RWPE2 (cell line): ENCODE measurements at regions not wholly inside any gene's neighbourhood (a gene's known extent, or its start where the extent isn't known, plus 50 kb on each side); places are given as distances from the start of the nearest gene placed in this dataset.

Experiments used
- ATAC-seq: fragments of 200-7000 bp; cut with Tn5 transposase; 3 replicates; pipeline ENCODE4 v1.9.1; 2021; ENCODE audit warnings: low read depth
- DNase-seq: peaks from one replicate; pipeline ENCODE4 v3.0.0-alpha.2; 2020; ENCODE audit warnings: low spot score
- H3K27ac ChIP-seq: fragments of 450-650 bp; 2 replicates; pipeline ENCODE4 v1.5.1; 2017; ENCODE audit warnings: mild to moderate bottlenecking; ENCODE audit not compliant: poor library complexity, severe bottlenecking
- H3K27me3 ChIP-seq: fragments of 250-450 bp; sonication (Bioruptor Pico); 2 replicates; pipeline ENCODE4 v1.5.1; 2021; ENCODE audit warnings: mild to moderate bottlenecking, moderate library complexity; ENCODE audit not compliant: insufficient read depth, poor library complexity, severe bottlenecking
- H3K36me3 ChIP-seq: fragments of 250-450 bp; sonication (Bioruptor Pico); 2 replicates; pipeline ENCODE4 v1.5.1; 2020; ENCODE audit warnings: low read depth, mild to moderate bottlenecking, moderate library complexity
- H3K4me1 ChIP-seq: fragments of 250-450 bp; sonication (Bioruptor Pico); 2 replicates; pipeline ENCODE4 v1.5.1; 2021; ENCODE audit warnings: mild to moderate bottlenecking, moderate library complexity; ENCODE audit not compliant: insufficient read depth, poor library complexity, severe bottlenecking
- H3K4me3 ChIP-seq: fragments of 250-450 bp; sonication (Bioruptor Pico); 2 replicates; pipeline ENCODE4 v1.5.1; 2021; ENCODE audit warnings: mild to moderate bottlenecking, moderate library complexity; ENCODE audit not compliant: severe bottlenecking
- H3K9me3 ChIP-seq: fragments of 250-450 bp; sonication (Bioruptor Pico); 2 replicates; pipeline ENCODE4 v1.5.1; 2021; ENCODE audit warnings: mild to moderate bottlenecking, moderate library complexity; ENCODE audit not compliant: severe bottlenecking
- CTCF ChIP-seq: fragments of 450-650 bp; IDR thresholded peaks from one replicate; pipeline ENCODE4 v1.5.1; 2017; ENCODE audit warnings: mild to moderate bottlenecking, moderate library complexity; ENCODE audit not compliant: poor library complexity, severe bottlenecking

- Histone ChIP-seq H3K4me3 (no peak overlapping the region), H3K27me3 (no peaks in the 10 kb centered on the region), H3K27ac (no peak overlapping the region), H3K36me3 (no peaks in the 10 kb centered on the region), H3K9me3 (no peaks in the 10 kb centered on the region), H3K4me1 (no peaks in the 10 kb centered on the region)
- no peak for TF ChIP-seq CTCF
- DNase-seq (no peak), ATAC-seq (no peak)
Measured at GRCh38 chr1:68372487-68372886, 77.3 kb downstream of the RPE65 start.

- DNase-seq (no peak), ATAC-seq (no peak)
- TF ChIP-seq CTCF = no peak
- H3K4me1 ChIP-seq = no peaks in the 10 kb centered on the region
- H3K4me3 ChIP-seq = no peak overlapping the region
- no peak overlapping the region for H3K27ac ChIP-seq
- no peaks in the 10 kb centered on the region for H3K36me3 ChIP-seq
- no peaks in the 10 kb centered on the region for H3K27me3 ChIP-seq
- no peaks in the 10 kb centered on the region for H3K9me3 ChIP-seq
Measured at GRCh38 chr1:68370101-68370915, 79.4 kb downstream of the RPE65 start.

GRCh38 chr1:68366572-68366971, 83.2 kb downstream of the RPE65 start:
- Histone ChIP-seq H3K36me3 (no peaks in the 10 kb centered on the region), H3K27ac (no peak overlapping the region), H3K27me3 (no peaks in the 10 kb centered on the region), H3K9me3 (no peaks in the 10 kb centered on the region), H3K4me1 (no peaks in the 10 kb centered on the region), H3K4me3 (no peak overlapping the region)
- no peak for ATAC-seq
- no peak for TF ChIP-seq CTCF
- no peak for DNase-seq

GRCh38 chr1:68365709-68366382, 83.9 kb downstream of the RPE65 start:
- ATAC-seq = no peak
- Histone ChIP-seq H3K9me3 (no peaks in the 10 kb centered on the region), H3K27me3 (no peaks in the 10 kb centered on the region), H3K36me3 (no peaks in the 10 kb centered on the region), H3K4me3 (no peak overlapping the region), H3K27ac (no peak overlapping the region), H3K4me1 (no peaks in the 10 kb centered on the region)
- DNase-seq = no peak
- no peak for TF ChIP-seq CTCF

GRCh38 chr1:68363339-68363738, 86.4 kb downstream of the RPE65 start:
- Histone ChIP-seq H3K27me3 (no peaks in the 10 kb centered on the region), H3K27ac (no peak overlapping the region), H3K9me3 (no peaks in the 10 kb centered on the region), H3K4me1 (no peaks in the 10 kb centered on the region), H3K36me3 (no peaks in the 10 kb centered on the region), H3K4me3 (no peak overlapping the region)
- ATAC-seq = no peak
- TF ChIP-seq CTCF = no peak
- DNase-seq = no peak
